ENCODE measurements at regions not wholly inside any gene's neighbourhood (a gene's known extent, or its start where the extent isn't known, plus 50 kb on each side); places are given as distances from the start of the nearest gene placed in this dataset.

DNA sequence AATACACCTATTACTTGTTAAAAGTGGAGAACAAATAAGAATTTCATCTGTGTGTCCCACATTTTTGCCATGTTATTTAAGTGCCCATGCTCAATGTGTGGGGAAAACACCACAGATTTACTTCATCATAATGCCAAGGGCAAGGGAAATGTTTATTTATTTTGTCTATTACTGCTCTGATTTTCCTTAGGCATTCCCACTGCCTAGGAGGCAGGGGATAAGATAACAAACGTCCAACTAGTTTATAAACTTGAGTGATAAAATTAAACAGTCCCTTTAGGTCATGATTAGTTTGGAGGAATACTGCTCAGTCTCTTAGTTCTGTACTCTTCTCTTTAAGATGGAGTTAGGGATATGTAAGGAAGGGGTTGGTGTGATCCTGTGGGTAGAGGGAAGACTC, 598.4 kb upstream of the MARCKS start:
- no peak for DNase-seq (ENCODE audit: low read depth)
- no peak overlapping the region for H3K4me3 ChIP-seq (ENCODE audit: low read length)
- no peak for TF ChIP-seq CTCF (conservative IDR thresholded peaks at IDR 0.05; ENCODE audit: low read depth, low read length)

DNA sequence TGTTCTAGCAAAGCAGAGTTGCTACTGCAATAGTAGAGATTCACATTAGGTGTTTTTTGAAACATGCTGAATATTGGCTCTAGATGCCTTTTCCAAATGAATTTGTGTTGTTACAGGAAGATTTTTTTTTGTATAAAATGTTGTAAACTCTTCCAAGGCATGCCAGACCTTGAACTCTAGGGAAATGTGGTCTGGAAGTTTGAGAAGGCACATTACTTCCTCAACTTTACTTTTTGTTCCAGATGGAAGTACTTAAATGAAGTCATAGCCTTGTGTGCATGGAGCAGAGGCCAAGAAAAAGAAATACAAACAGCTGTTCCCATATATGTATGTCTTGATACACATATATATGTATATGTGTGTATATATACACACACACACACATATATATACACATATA, 585.7 kb upstream of the MARCKS start:
- no peak for DNase-seq (ENCODE audit: low read depth)
- H3K4me3 ChIP-seq (ENCODE audit: low read length): no peak overlapping the region
- TF ChIP-seq CTCF (conservative IDR thresholded peaks at IDR 0.05; ENCODE audit: low read depth, low read length): no peak

DNA sequence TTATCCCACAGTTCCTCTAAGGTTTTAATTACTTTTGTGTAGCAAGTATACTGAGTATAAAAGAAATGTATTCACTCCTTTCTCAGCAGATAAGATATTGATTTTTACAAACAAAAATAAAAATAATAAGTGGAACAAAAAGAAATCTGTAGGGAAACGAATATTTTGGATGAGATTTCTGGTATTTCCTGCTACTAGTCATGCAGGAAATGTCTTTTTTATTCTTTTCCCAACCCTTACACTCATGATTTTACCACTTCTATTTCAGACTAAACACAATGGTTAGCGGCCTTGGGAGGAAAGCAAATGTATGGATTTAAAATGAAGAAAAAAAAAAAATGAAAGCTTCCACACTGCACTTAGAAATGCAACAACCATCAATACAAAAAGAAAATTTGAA, 580.5 kb upstream of the MARCKS start:
- DNase-seq (ENCODE audit: low read depth): no peak
- H3K4me3 ChIP-seq (ENCODE audit: low read length): no peak overlapping the region
- no peak for TF ChIP-seq CTCF (conservative IDR thresholded peaks at IDR 0.05; ENCODE audit: low read depth, low read length)

DNA sequence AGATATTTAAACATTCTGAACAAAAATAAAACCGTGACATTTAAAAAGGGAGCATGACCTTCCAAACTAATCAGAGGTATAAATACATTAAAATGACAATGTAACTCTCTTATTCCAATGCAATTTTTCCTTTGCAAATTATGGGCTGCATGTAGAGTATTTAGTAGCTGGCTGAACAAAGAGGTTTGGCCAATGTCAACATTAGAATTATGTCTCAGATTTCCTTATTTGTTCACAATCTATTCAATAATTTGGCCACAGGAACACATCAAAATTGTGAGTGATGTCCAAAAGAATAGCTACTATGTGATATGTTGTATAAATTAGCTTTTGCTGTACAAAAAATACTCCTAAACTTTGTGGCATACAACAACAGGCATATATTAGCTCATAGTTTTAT, 580.0 kb upstream of the MARCKS start:
- no peak overlapping the region for H3K4me3 ChIP-seq (ENCODE audit: low read length)
- no peak for DNase-seq (ENCODE audit: low read depth)
- TF ChIP-seq CTCF (conservative IDR thresholded peaks at IDR 0.05; ENCODE audit: low read depth, low read length): no peak

DNA sequence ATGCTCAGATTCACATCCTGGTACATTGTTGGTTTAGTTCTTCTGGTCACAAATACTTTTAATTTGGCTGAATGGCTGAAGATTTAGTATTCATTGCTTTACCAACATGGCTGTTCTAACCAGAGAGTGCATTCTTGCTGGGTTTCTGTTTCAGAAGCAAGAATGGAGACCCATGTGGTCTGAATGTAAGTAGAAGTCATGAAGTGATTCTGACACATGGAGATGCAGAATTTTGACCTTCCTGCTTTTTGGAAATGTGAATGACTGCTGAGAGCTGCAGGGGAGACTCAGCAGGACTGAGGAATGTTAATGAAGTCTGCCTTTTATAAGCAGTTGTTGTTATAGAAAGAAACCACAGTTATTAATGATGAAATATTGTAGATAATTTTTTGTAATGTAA, 576.1 kb upstream of the MARCKS start:
- no peak overlapping the region for H3K4me3 ChIP-seq (ENCODE audit: low read length)
- peak; percentile 61 for DNase-seq (ENCODE audit: low read depth)
- TF ChIP-seq CTCF (conservative IDR thresholded peaks at IDR 0.05; ENCODE audit: low read depth, low read length): no peak

DNA sequence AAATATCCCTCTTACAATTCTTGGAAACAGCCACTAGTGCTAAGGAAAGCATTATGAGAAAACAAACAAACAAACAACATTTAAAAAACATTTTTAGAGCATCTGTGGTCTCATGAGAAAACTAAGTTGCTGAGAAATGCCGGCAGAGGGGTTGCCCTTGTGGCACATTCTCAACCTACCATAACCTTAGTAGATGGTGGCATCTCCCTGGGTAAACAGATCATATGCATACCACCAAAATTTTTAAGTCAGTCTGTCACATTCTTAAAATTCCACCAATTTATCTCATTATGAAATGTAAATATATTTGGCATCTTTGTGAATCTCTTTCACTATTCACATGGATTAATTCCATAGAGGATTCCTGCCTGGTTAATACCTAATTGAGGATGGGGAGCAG, 575.7 kb upstream of the MARCKS start:
- H3K4me3 ChIP-seq (ENCODE audit: low read length): no peak overlapping the region
- TF ChIP-seq CTCF (conservative IDR thresholded peaks at IDR 0.05; ENCODE audit: low read depth, low read length): no peak
- peak; percentile 13 for DNase-seq (ENCODE audit: low read depth)

DNA sequence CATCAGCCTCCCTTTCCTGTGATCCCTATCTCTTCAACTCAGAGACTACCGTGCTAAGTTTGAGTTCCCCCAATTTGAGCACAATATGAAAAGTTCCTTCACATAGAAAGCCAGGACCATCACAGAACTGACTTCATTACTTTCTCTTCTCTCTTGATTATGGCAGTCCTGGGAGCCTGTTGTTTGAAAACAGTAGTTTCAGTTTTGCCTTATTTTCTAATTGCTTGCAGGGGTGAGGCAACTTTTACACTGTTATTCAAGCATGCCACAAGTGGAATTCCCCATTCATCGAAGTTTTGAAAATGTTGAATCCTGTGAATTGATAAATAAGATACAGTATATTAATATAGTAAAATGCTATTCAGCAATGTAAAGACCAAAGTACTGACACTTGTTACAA, 569.7 kb upstream of the MARCKS start:
- no peak overlapping the region for H3K4me3 ChIP-seq (ENCODE audit: low read length)
- DNase-seq (ENCODE audit: low read depth): no peak
- TF ChIP-seq CTCF (conservative IDR thresholded peaks at IDR 0.05; ENCODE audit: low read depth, low read length): no peak

All from retinal pigment epithelial cell (primary cell).